ENCODE measurements at regions not wholly inside any gene's neighbourhood (a gene's known extent, or its start where the extent isn't known, plus 50 kb on each side); places are given as distances from the start of the nearest gene placed in this dataset.

- TF ChIP-seq CTCF (IDR thresholded peaks at IDR 0.05), result no peak
- TF ChIP-seq POLR2A (IDR thresholded peaks at IDR 0.05), result no peak
Measured at GRCh38 chrX:36626898-36627297, 381.3 kb upstream of the FAM47C start.

All from breast epithelium (tissue), 3 donors.